ENCODE measurements at regions not wholly inside any gene's neighbourhood (a gene's known extent, or its start where the extent isn't known, plus 50 kb on each side); places are given as distances from the start of the nearest gene placed in this dataset.

- DNase-seq = no peak
Observed at GRCh38 chr2:43171789-43172188, 54.6 kb downstream of the ZFP36L2 start.

GRCh38 chr2:43170405-43171105 lies 55.9 kb downstream of the ZFP36L2 start:
- no peak for DNase-seq

GRCh38 chr2:43169987-43170386 lies 56.4 kb downstream of the ZFP36L2 start:
- DNase-seq = no peak

GRCh38 chr2:43169099-43169945 lies 57.1 kb downstream of the ZFP36L2 start:
- DNase-seq = no peak

GRCh38 chr2:43168016-43168369 lies 58.4 kb downstream of the ZFP36L2 start:
- no peak for DNase-seq

- no peak for DNase-seq
Observed at GRCh38 chr2:43165378-43166069, 60.9 kb downstream of the ZFP36L2 start.

- no peak for DNase-seq
Observed at GRCh38 chr2:43164686-43165085, 61.7 kb downstream of the ZFP36L2 start.

- no peak for DNase-seq
Observed at GRCh38 chr2:43163584-43164270, 62.7 kb downstream of the ZFP36L2 start.

- no peak for DNase-seq
Observed at GRCh38 chr2:43162511-43162776, 64.0 kb downstream of the ZFP36L2 start.

- DNase-seq = no peak
Observed at GRCh38 chr2:43161650-43162510, 64.5 kb downstream of the ZFP36L2 start.

- DNase-seq = no peak
Observed at GRCh38 chr2:43160778-43161177, 65.6 kb downstream of the ZFP36L2 start.

GRCh38 chr2:43159797-43160196 lies 66.6 kb downstream of the ZFP36L2 start:
- DNase-seq = no peak

- no peak for DNase-seq
Observed at GRCh38 chr2:43158259-43158880, 68.0 kb downstream of the ZFP36L2 start.

GRCh38 chr2:43157506-43158246 lies 68.7 kb downstream of the ZFP36L2 start:
- DNase-seq = no peak

- DNase-seq = no peak
Observed at GRCh38 chr2:43155851-43156411, 70.5 kb downstream of the ZFP36L2 start.

- no peak for DNase-seq
Observed at GRCh38 chr2:43154685-43155084, 71.7 kb downstream of the ZFP36L2 start.

- no peak for DNase-seq
Observed at GRCh38 chr2:43152741-43153647, 73.4 kb downstream of the ZFP36L2 start.

GRCh38 chr2:43152186-43152585 lies 74.2 kb downstream of the ZFP36L2 start:
- peak in 2 of 3 experiments; percentile 30 to 32 for DNase-seq

- no peak for DNase-seq
Observed at GRCh38 chr2:43149482-43150107, 76.8 kb downstream of the ZFP36L2 start.

Data from NCI-H1417 (cell line).